HG03135 (cell line): ENCODE measurements at regions not wholly inside any gene's neighbourhood (a gene's known extent, or its start where the extent isn't known, plus 50 kb on each side); places are given as distances from the start of the nearest gene placed in this dataset.

Experiments used
- ATAC-seq: cut with Tn5 transposase; IDR thresholded peaks from one replicate; pipeline ENCODE4 v1.9.1; 2021; ENCODE audit warnings: mild to moderate bottlenecking, moderate library complexity; ENCODE audit not compliant: unreplicated experiment

- no peak for ATAC-seq
Observed at GRCh38 chr12:115659422-115659821, 618.1 kb downstream of the MED13L start.

- no peak for ATAC-seq
Observed at GRCh38 chr12:115657081-115658013, 620.1 kb downstream of the MED13L start.

DNA sequence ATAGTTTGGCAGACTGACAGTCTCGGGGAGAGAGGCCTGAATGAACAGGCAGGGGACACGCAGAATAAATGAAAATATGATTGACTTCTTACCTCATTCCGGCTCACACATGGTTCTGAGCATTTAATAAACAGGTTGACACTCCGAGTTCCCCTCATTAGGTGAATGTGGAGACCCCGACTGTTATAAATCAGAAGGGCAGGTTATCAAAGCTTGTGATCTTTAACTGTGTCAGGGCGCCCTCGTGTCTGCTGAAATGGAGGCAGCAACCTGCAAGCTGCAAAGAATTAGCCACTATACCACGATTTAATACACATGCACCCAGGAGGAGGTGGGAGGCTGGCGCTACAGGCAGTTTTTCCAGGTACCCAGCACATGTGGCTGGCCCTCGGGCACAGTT lies 627.5 kb downstream of the MED13L start:
- no peak for ATAC-seq

GRCh38 chr12:115648463-115648862 lies 629.0 kb downstream of the MED13L start:
- no peak for ATAC-seq

- no peak for ATAC-seq
Observed at GRCh38 chr12:115646210-115646609, 631.3 kb downstream of the MED13L start.

- no peak for ATAC-seq
Observed at GRCh38 chr12:115640929-115641328, 636.6 kb downstream of the MED13L start.

DNA sequence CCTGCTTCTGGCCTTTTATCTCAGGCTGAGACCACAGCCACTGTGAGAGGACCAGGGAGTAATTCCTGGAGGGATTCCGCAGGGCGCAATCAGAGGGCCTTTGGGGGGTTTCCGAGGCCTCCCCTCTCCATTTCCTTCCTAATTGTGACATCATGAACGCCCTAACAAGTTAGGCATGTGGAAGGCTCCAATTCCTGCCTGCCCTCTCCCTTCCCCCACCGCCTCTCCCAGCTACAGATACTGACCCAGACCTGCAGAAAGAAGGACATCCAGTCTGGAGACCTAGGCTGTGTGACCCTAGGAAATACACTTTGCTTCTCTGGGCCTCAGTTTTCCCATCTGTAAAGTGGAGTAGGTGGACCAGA lies 637.9 kb downstream of the MED13L start:
- no peak for ATAC-seq

GRCh38 chr12:115638733-115639647 lies 638.5 kb downstream of the MED13L start:
- no peak for ATAC-seq

- ATAC-seq = no peak
Observed at GRCh38 chr12:115636546-115636945, 640.9 kb downstream of the MED13L start.

DNA sequence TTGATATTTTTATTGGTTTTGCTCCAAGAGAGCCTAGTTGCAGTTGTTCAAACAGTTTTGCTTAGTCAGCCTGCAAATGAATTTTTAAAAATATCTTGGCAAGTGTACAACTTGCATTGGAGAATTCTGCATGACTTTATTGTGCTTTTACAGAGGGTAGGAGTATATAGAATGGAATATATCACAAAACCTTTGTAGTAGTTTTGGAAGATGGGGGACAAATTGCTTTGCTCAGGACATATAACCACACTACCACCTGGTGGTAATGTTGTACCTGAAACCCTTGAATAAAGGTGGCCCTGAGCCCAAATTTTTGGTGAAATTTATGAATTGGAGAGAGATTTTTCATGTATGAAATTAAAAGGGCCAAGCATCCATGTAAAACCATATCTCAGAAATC lies 645.2 kb downstream of the MED13L start:
- no peak for ATAC-seq

- ATAC-seq = no peak
Observed at GRCh38 chr12:115630136-115630535, 647.4 kb downstream of the MED13L start.

GRCh38 chr12:115626210-115626609 lies 651.3 kb downstream of the MED13L start:
- ATAC-seq = no peak

- ATAC-seq = no peak
Observed at GRCh38 chr12:115623764-115624334, 653.6 kb downstream of the MED13L start.

- ATAC-seq = no peak
Observed at GRCh38 chr12:115623275-115623674, 654.2 kb downstream of the MED13L start.

DNA sequence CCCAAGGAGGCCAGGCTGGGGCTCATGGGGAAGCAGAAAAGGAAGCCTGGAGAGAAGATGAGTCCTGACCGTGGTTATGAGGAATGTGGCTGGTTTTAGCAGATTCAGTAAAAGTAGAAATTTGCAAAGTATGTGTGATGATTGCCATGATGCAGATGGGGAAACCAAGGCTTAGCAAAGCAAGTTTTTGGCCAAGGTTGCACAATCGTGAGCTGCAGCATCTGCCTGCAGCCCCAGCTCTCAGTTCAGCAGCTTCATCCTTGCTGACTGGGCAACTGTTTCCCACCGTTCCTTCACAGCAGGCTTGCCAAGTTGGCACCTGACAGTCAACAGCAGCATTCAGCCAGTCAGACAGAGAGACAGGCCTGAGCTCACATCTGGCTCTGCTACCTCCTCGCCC lies 656.7 kb downstream of the MED13L start:
- ATAC-seq = no peak

- no peak for ATAC-seq
Observed at GRCh38 chr12:115619889-115620288, 657.6 kb downstream of the MED13L start.

DNA sequence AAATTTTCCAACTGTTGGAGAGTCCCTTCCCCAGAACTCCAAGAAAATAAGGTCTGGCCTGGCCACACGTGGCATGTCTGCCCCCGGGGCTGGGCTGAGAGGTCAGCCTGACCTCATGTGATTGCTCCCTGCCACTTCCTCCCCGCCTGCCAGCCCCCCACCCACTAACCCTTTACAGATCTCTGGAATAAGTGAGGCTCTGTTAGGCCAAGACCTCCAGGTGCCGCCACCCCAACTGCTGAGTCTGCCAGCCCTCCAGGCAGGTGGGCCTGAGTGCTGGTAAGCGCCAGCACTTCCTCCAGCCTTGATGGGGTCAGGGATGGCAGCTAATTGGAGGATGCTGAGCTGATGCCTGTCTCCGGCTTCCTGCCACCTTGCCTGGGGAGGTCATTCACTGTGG lies 658.4 kb downstream of the MED13L start:
- ATAC-seq = no peak

GRCh38 chr12:115618105-115618504 lies 659.4 kb downstream of the MED13L start:
- ATAC-seq = no peak

GRCh38 chr12:115617391-115617790 lies 660.1 kb downstream of the MED13L start:
- ATAC-seq = no peak

- ATAC-seq = no peak
Observed at GRCh38 chr12:115611477-115611876, 666.0 kb downstream of the MED13L start.

GRCh38 chr12:115609347-115609746 lies 668.1 kb downstream of the MED13L start:
- no peak for ATAC-seq
